ENCODE measurements at regions not wholly inside any gene's neighbourhood (a gene's known extent, or its start where the extent isn't known, plus 50 kb on each side); places are given as distances from the start of the nearest gene placed in this dataset.

DNA sequence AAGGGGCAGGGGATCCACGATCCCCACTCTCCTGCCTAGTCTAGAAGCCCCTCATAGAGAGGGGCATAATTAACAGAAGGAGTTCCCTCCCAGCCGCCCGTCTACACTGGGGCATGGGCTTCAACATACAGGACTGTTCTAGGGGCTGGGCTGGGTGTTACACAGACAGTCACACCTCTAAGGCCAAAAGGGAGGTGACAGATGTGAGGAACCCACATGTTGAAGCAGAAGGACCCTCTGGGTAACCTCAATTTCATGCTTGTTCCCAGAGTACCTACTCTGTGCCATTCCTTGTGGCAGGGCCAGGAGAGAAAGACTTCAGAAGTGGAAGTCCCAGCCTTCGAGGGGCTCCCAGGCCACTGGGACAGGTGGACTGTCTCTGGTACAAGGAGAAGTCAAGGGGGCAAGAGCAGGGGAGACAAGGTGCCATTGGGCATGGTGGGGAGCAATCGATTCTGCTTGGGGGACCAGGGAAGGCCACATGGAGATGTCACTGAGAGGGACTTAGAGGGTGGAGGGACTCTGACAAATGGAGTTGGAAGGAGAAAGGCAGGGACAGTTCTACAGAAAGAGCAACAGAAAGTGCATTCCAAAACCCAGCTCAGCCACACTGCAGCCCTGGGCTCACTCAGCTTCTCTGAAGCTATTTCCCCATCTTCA is 71.3 kb downstream of the CPN2 start:
- no peak for DNase-seq (ENCODE audit: low spot score)

DNA sequence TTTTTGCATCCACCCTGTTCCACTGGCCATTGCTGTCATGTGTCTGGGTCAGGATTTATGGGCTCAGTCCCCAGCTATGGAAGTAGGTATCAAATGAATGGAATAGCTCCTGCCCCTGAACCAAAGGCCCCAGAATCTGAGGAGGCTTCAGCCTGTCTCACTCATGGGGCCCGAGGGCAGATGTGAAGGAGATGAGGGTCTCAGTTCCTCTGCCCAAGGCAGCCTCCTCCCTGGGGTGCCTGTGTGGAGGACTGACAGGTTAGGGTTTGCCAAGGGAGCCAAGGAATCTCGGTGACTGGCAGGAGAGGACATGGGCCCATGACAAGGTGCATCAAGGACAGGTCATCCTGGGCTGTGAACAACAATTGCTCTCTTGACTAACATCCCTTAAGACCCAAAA is 70.4 kb downstream of the CPN2 start:
- no peak for DNase-seq (ENCODE audit: low spot score)

DNA sequence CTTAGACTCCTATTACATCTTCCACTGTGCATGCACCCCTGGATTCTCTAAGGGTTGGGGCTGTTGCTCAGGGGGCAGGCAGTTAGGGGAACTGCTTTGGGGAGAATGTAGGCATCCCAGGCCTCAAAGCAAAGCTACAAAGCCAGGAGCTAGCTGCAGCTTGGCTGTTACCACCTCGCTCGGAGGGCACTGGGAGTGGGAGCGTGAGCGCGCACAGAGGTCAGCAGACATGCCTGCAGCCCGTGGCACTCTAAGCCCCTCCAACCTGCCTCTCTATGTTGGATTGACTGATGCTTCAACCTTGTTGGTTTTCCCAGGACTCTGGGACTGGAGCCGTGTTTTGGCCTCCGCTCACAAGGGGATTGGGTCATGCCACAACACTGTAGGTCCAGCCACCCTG is 69.8 kb downstream of the CPN2 start:
- no peak for DNase-seq (ENCODE audit: low spot score)

DNA sequence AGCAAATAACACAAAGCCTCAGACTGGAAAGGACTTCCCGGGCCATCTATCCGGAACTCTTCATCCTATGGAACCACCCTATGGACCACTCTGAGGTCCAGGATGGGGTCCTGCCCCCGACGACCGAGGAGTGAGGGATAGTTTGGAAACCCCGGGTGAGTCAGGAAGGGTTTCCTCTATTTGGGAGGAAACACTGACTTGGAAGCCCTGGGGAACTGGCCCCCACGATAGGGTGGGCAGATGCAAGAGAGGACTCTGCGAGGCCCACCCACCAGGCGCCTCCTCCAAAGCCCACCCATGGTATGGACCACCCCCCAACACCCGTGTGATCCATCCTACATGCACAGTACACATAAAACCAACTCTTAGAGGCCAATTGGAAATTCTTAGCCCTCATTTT is 69.4 kb downstream of the CPN2 start:
- no peak for DNase-seq (ENCODE audit: low spot score)

DNA sequence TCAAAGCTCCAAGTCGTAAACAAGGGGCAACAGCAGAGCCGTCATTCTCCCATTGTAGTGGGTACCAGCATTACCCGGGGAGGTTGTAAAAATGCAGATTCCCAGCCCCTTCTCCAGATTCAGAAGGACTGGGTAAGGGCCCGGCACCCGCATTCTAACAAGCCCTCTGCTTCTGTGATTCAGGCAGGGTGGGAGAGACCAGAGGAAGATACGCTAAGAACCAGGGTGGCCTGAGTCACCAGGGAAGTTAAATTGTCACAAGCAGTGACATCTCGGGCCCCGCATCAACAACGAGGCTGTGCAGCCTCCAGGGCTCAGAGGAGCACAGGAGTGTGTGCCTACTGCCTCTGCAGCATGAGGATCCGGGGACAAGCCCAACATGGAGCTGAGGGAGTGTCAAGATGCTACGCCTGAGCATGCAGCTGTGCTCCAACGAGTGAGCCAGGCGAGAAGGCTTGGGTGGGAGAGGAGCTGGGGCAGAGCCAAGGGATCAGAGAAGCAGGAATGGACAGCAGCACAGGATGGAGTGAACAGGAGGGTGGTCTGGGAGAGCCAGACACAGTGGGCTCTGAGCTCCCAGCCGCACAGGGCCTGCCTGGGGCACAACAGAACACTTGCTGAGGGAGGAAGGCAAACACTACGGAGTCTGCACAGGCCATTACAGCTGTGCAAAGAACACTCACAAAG is 68.5 kb downstream of the CPN2 start:
- no peak for DNase-seq (ENCODE audit: low spot score)

DNA sequence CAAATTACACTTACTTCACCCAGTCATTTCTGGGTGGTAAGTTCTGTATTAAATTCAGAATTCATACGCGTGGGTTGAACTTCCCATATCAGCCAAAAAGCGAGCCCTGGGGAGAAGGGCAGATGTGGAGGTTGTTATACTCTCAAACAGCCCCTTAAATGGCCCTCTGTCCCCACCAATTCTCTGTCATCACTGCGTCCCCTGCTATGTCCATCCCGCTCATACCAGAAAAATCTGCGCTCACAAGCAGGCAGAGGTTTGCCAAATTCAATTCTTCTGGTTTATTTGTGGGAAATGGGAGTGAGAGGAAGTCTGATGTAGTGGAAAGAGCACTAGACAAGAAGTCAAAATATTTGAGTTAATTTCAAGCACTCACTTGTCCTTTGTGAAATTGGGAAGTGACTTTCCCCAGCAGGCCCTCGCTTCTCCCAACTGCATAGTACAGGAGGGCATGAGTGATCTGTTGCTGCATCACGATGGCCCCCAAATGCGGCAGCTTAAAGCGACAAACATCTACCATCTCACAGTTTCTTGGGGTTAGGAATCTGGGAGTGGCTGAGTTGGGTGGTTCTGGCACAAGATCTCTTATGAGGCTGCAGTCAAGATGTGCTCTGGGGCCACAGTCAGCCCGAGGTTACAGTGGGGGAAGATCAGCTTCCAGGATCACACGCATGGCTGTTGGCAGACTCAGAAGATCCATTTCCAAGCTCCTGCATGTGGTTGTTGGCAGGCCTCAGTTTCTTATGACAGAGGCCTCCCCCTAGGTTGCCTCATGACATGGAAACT is 67.7 kb downstream of the CPN2 start:
- no peak for DNase-seq (ENCODE audit: low spot score)

DNA sequence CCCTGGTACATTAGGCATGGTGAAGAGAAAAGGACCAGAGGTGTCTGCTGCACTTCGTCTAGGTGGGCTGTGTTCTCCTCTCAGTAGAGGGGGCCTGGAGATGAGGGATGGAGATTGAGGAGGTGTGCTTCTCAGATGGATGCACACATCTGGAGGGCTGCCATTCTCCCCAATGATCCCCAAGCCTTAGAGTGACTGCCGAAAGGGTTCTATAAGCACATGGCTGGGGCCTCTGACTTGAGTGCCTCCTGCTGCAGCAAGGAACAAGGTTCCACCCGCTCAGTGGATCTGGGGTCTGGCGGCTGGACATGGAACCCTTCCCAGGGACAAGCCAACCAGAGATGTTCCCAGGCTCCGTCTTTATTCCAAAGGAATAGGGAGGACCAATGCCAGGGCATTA is 66.8 kb downstream of the CPN2 start:
- no peak for DNase-seq (ENCODE audit: low spot score)

DNA sequence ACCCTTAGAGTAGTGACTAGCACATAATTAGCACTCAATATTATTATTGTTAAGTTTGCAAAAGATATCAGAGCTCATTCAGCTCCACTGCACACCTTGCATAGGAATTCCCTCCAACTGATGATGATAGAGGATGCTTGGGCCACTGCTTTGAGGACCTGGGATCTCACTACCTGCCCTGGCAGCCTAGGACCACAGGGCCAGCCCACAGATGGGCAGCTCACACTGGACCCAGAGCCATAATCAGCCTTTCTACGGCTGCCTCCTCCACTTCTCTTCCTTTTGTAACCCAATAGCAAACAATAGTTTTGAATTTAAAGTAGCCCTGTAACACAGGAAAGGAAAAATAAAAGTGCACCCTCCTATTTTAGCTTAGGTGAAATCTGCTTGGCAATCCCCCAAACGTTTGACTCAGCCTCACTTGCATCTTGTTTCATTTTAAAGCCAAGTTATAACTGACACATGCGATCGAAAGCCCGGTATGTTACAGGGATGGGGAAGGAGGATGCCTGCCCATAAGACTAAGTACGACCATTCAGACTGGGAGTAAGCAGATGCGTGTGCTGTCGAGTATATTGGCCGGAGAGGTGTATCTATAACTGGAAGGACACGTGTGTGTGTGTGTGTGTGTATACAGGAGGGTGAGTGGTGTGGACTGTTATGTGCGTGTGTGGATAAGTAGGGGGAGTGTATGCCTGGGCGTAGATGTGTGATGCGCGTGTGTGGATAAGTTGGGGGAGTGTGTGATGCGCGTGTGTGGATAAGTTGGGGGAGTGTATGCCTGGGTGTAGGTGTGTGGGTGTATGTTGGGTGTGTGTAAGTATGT is 65.9 kb downstream of the CPN2 start:
- no peak for DNase-seq (ENCODE audit: low spot score)

DNA sequence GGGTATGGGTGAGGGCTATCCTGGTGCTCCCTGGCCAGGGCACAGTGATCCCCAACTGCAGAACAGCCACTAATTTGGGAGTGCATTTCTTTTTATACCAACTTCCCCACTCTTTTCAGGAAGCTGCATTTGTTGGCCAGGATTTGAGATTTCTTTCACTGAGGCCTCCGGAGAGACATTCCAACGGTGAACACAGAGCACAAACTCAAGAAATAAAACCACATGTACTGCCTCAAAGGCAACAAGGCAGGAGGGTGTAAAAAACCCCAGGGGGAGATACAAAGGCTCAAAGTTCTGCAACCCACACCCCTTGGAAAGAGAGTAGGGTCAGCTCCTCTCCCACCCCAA is 65.3 kb downstream of the CPN2 start:
- DNase-seq (ENCODE audit: low spot score) = no peak

DNA sequence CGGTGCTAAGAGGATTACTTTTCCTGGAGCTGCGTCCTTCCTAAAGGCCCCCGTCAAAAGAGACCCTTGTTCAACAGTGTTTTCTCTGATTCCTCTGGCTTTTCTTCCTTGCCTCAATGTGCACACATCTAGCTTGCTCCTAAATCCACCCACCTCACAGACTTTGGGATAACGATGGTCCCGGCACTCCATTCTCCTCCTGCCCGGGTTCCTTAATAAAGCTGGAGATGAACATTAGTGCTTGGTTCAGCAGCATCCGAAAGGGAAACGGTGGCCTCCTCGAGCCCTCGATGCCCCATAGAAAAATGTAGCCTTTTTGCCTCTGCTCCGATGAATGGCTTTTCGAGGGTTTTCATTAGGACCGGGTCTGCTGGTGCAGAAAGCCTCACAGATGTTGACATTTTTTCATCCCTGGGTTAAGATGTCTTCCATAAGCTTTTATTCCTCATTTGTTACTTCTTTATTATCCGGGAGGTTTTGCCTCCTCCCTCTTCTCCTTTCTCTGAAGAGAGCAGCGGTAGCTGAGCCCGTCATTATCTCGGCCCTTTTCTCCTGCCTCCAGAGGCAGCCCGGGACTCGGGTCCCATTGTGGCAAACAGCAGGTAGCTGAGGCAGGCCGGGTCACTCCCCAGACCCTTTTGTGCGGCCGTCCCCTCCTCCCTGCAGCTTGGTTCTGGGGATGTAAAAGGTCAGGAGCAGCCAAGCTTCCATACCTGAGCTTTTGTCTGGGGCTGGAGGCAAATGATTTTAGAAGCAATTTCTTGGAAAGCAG is 64.6 kb downstream of the CPN2 start:
- no peak for DNase-seq (ENCODE audit: low spot score)

DNA sequence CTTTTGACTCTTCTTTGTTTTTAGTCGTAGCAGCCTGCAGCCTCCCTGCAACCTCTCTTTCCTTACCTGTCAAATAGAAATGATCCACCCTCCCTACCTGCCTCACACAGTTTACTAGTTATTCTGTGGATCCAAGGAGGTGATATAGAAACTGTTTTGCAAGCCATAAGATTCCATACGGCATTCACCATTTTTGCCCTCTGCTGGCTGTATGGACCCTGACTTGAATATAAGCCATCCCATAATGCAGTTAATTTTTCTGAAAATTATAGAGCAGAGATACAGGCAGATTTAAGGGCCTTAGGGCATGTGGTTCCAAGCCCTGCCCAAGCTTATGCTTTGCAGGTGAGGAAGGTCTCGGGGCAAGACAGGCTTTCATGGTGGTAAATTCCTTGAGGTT is 63.8 kb downstream of the CPN2 start:
- DNase-seq (ENCODE audit: low spot score) = no peak

DNA sequence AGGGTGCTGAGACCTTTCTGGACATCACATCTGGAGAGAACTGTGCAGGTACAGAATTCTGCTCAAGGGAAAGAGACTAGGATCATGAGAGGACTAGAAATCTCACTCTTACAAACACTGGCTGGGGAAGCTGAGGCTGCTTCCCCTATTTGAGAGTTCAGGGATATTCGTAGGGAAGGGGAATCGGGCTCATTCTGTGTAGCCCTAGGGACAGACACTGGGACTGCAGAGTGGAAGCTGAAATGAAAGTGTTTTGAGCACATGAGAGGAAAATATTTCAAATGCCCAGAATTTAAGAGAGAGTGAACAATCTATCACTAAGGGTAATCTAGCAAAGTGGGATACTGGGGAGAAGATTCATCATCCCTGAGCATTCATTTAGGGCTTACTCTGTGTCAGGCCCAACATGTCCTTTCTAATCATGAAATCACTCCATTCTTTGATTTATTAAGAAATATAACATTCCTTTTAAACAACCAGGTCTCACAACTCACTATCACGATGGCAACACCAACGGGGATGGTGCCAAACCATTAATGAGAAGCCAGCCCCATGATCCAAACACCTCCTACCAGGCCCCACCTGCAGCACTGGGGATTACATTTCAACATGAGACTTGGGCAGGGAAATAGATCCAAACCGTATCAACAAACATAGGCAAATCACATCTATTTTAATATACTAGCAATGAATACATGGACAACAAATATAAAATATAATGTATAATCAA is 63.0 kb downstream of the CPN2 start:
- DNase-seq (ENCODE audit: low spot score) = no peak

Data from globus pallidus (tissue), 1 donor.